NT2/D1 (cell line): ENCODE measurements at regions not wholly inside any gene's neighbourhood (a gene's known extent, or its start where the extent isn't known, plus 50 kb on each side); places are given as distances from the start of the nearest gene placed in this dataset.

ENCODE experiments used
- DNase-seq: peaks from one replicate; pipeline ENCODE4 v3.0.0-alpha.2; 2011; ENCODE audit warnings: low read depth, low spot score
- H3K27me3 ChIP-seq: 2 replicates; pipeline ENCODE4 v1.6.0; 2011; ENCODE audit warnings: mild to moderate bottlenecking; ENCODE audit not compliant: insufficient read length, insufficient read depth
- H3K36me3 ChIP-seq: 2 replicates; pipeline ENCODE4 v1.6.1; 2011; ENCODE audit warnings: mild to moderate bottlenecking, low read length, mixed read lengths; ENCODE audit not compliant: insufficient read depth, insufficient read length
- H3K4me1 ChIP-seq: 2 replicates; pipeline ENCODE4 v1.5.1; 2011; ENCODE audit not compliant: insufficient read depth, insufficient read length
- H3K4me3 ChIP-seq: 2 replicates; pipeline ENCODE4 v1.5.1; 2011; ENCODE audit warnings: low read depth; ENCODE audit not compliant: insufficient read length
- H3K9ac ChIP-seq: 2 replicates; pipeline ENCODE4 v1.6.0; 2011; ENCODE audit warnings: low read depth; ENCODE audit not compliant: insufficient read length
- H3K9me3 ChIP-seq: 2 replicates; pipeline ENCODE4 v1.5.1; 2011; ENCODE audit warnings: mild to moderate bottlenecking, low read length; ENCODE audit not compliant: insufficient read depth
- SUZ12 ChIP-seq: IDR thresholded peaks from 2 replicates; pipeline ENCODE4 v1.6.1; 2011; ENCODE audit not compliant: insufficient read length, insufficient read depth; ENCODE audit errors: extremely low read depth
- YY1 ChIP-seq: IDR thresholded peaks from 2 replicates; pipeline ENCODE4 v1.6.1; 2011; ENCODE audit not compliant: insufficient read length, insufficient read depth
- ZNF274 ChIP-seq: IDR thresholded peaks from 2 replicates; pipeline ENCODE4 v1.6.1; 2011; ENCODE audit warnings: mild to moderate bottlenecking, low read depth, low read length

DNA sequence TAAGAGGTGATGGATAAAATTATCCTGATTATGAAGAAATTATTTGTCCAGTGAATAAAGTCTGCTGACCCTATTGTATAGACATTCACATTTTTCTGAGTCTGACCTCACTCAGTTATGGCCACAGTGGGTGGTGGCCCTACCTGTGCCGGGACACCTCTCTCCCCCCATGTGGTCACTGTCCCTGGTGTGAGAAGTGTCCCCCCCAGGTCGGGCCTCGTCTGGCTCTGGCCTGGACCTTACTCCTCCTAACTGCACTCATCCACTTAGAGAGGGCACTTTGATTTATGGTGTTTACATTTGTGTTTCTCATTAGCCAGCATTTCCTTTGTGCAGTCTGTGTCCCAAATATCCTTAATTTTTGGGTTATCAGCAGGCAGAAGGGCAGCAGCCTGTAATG lies 59.6 kb upstream of the ZNF32 start:
- H3K4me3 ChIP-seq: no peak overlapping the region
- H3K9ac ChIP-seq: no peak overlapping the region
- H3K36me3 ChIP-seq: no peaks in the 10 kb centered on the region
- no peak for TF ChIP-seq SUZ12
- no peaks in the 10 kb centered on the region for H3K9me3 ChIP-seq
- no peaks in the 10 kb centered on the region for H3K27me3 ChIP-seq
- DNase-seq: no peak
- H3K4me1 ChIP-seq: no peaks in the 10 kb centered on the region

DNA sequence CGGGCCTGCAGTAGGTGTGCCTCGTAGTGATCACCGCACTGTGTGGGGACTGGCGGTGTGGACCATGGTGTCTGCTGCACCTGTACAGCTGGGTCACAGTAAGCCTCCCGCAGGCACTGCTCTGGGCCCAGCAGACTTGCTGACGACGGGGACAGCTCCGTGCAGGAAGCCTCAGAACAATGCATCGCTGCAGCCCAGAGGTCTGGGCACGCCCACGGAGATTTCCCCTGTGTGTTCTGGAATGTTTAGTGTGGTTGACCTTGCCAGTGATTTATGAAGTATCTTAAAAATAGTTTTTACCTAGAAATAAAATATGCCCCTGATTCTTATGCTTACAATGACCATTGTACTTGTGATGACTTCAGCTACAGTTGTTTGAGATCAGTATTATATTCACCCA lies 59.1 kb upstream of the ZNF32 start:
- no peaks in the 10 kb centered on the region for H3K9me3 ChIP-seq
- H3K4me3 ChIP-seq: no peak overlapping the region
- H3K27me3 ChIP-seq: no peaks in the 10 kb centered on the region
- DNase-seq: no peak
- TF ChIP-seq ZNF274: no peak
- TF ChIP-seq SUZ12: no peak
- TF ChIP-seq YY1: no peak
- H3K9ac ChIP-seq: no peak overlapping the region
- no peaks in the 10 kb centered on the region for H3K4me1 ChIP-seq
- H3K36me3 ChIP-seq: no peaks in the 10 kb centered on the region

DNA sequence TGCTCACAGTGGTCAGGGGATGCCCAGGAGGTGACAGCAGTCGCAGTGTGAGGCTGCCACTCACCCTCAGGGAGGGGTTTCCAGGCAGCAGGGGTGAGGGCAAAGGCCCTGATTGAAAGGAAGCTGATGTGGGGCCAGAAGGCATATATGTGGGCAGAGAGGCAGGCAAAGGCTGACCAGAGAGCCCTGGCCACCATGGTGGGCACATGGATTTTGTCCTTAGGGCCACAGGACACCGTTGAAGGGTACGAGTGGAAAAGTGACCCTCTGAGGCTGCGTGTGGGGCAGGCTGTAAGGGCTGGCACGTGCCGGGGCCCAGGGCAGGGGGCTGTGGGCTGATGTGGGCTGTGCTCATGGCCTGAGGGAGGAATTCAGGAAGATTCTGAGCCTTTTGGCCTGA lies 57.5 kb upstream of the ZNF32 start:
- H3K9ac ChIP-seq: no peak overlapping the region
- no peaks in the 10 kb centered on the region for H3K27me3 ChIP-seq
- no peaks in the 10 kb centered on the region for H3K4me1 ChIP-seq
- H3K36me3 ChIP-seq: no peaks in the 10 kb centered on the region
- no peak for DNase-seq
- no peak overlapping the region for H3K4me3 ChIP-seq
- no peaks in the 10 kb centered on the region for H3K9me3 ChIP-seq
- TF ChIP-seq SUZ12 (no peak), YY1 (no peak), ZNF274 (no peak)

DNA sequence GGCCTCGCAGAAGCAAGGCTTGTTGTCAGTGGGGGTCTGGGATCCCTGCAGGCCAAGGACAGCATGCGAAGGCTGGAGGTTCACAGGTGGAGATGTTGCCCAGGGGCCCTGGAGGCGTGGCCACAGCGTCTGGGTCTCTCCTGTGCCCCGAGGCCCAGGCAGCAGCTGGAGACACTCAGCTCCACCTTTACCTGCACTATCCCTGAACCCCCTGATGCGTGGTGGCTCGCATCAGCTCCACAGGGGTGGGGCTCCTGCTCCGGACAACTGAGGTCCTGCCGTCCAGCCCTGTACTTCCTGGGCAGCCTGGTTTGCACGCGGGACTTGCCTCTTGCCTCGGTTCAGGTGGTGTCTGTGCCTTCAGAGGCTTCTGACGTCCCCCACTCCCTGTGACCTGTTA lies 54.6 kb upstream of the ZNF32 start:
- Histone ChIP-seq H3K9ac (no peak overlapping the region), H3K27me3 (no peaks in the 10 kb centered on the region), H3K4me1 (no peaks in the 10 kb centered on the region), H3K36me3 (no peaks in the 10 kb centered on the region), H3K9me3 (no peaks in the 10 kb centered on the region), H3K4me3 (no peak overlapping the region)
- TF ChIP-seq SUZ12 (no peak), YY1 (no peak), ZNF274 (no peak)
- DNase-seq: no peak

DNA sequence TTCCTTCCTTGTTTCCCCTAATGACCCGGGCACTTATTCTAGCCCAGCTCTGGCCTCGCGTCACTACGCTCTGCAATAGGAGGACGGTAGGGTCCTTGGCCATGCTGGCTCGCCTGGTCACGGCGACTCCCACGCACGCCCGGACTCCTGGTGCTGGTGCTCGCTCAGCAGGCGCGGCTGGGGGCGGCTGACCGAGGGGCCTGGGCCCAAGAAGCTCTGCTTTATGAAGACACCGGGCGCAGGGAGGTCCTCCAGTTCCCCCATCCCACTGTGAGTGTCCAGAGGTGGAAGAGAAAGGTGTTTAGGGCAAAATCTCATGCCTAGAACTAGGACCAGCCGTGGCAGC lies 54.2 kb upstream of the ZNF32 start:
- Histone ChIP-seq H3K4me3 (no peak overlapping the region), H3K27me3 (no peaks in the 10 kb centered on the region), H3K36me3 (no peaks in the 10 kb centered on the region), H3K4me1 (no peaks in the 10 kb centered on the region), H3K9ac (no peak overlapping the region), H3K9me3 (no peaks in the 10 kb centered on the region)
- DNase-seq: no peak
- TF ChIP-seq YY1 (no peak), SUZ12 (no peak), ZNF274 (no peak)

DNA sequence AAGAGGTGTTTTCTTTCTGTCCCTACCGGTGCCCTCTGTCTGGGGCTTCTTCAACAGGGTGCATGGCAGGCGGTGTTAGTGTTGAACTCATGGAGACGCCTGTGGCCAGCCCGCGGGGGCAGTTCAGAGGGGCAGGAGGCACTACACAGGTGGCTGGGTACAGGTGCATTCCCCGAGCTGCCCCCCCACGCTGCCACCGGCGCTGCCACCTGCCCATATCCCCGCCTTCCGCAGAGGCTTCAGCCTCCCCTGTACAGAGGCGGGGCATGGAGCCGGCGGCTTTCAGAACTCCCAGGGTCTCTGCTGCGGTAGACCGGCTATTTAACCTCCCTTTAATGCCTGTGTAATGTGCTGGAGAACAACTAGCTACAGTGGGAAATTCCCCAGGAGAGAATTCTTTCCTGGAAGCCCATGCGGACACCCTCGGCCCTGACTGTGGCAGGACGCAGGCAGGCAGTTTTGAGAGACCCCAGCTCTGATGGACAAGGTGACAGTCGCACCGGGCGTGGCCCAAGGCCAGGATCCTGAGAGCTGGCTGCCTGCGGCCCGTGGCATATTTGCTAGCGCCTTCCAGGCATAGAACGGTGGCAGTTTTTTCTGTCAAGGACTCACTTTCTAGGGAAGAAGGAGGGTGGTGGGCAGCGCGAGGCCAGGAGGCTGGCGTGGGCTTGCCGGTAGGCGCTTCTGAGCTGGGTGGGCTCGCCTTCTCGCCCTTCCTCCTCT lies 53.7 kb upstream of the ZNF32 start:
- DNase-seq: no peak
- H3K36me3 ChIP-seq: no peaks in the 10 kb centered on the region
- no peak overlapping the region for H3K9ac ChIP-seq
- H3K4me3 ChIP-seq: no peak overlapping the region
- H3K27me3 ChIP-seq: no peaks in the 10 kb centered on the region
- H3K9me3 ChIP-seq: no peaks in the 10 kb centered on the region
- TF ChIP-seq ZNF274 (no peak), SUZ12 (no peak), YY1 (no peak)
- no peaks in the 10 kb centered on the region for H3K4me1 ChIP-seq

DNA sequence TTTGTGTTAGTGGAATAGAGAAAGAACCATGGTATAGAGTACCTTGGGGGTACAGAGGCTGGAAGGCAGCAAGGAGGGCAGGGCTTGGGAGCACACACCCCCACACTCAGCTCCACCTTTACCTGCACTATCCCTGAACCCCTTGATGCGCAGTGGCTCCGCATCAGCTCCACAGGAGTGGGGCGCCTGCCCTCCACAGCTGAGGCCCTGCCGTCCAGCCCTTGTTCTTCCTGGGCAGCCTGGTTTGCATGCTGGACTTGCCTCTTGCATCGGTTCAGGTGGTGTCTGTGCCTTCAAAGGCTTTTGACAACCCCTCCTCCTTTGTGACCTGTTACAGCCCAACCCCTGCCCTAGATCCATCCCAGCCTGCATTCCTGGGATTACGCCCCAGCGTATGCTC lies 52.6 kb upstream of the ZNF32 start:
- Histone ChIP-seq H3K9me3 (no peaks in the 10 kb centered on the region), H3K27me3 (no peaks in the 10 kb centered on the region), H3K4me3 (no peak overlapping the region), H3K4me1 (no peaks in the 10 kb centered on the region), H3K9ac (no peak overlapping the region), H3K36me3 (no peaks in the 10 kb centered on the region)
- DNase-seq: no peak
- TF ChIP-seq ZNF274: no peak
- no peak for TF ChIP-seq SUZ12
- TF ChIP-seq YY1: no peak

DNA sequence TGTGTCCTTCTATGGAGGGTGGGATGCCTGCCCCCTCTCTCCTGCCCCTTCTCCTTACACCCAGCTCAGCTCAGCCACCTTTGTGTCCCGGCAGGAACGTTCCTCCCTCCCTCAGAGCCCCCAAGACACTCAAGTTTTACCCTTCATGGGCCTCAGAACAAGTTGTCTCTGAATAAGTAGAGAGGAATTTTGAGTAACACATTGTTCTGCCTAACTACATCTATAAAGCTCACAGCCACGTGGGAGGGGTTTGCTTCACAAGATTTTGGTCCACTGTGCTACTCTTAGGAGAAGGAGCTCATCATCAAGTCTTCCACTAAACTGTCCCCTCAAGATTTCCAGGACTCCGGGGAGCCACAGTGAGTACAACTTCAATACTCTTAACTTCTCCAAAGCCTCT lies 51.6 kb upstream of the ZNF32 start:
- Histone ChIP-seq H3K36me3 (no peaks in the 10 kb centered on the region), H3K4me3 (no peak overlapping the region), H3K9me3 (no peaks in the 10 kb centered on the region), H3K4me1 (no peaks in the 10 kb centered on the region), H3K27me3 (no peaks in the 10 kb centered on the region), H3K9ac (no peak overlapping the region)
- no peak for DNase-seq
- no peak for TF ChIP-seq ZNF274
- TF ChIP-seq YY1: no peak
- no peak for TF ChIP-seq SUZ12
